T-helper 17 cell (primary cell): ENCODE measurements at regions not wholly inside any gene's neighbourhood (a gene's known extent, or its start where the extent isn't known, plus 50 kb on each side); places are given as distances from the start of the nearest gene placed in this dataset.
"Not testable (repeated sequence)": the region's sequence is repeated elsewhere in the genome, so short reads cannot be mapped to it uniquely, and the experiment has no call there.

ENCODE experiments used
- ATAC-seq: fragments of 150-1000 bp; cut with Tn5 transposase; 2 replicates; pipeline ENCODE4 v1.10.0; 2021; ENCODE audit warnings: mild to moderate bottlenecking, moderate library complexity
- DNase-seq, 3 donors: peaks; one replicate each; pipeline versions ENCODE4 v3.0.0 to v3.0.0-alpha.2; 2020 to 2021
- H3K9me3 ChIP-seq: one replicate; pipeline ENCODE4 v1.7.0; 2013; ENCODE audit warnings: low read length, mild to moderate bottlenecking; ENCODE audit not compliant: control insufficient read depth, poor library complexity, severe bottlenecking
- H3K27ac Mint-ChIP-seq: one replicate; pipeline ENCODE4 v1.8.0; 2022; ENCODE audit warnings: mild to moderate bottlenecking, moderate library complexity, mixed read lengths
- H3K27me3 Mint-ChIP-seq: one replicate; pipeline ENCODE4 v1.8.0; 2022; ENCODE audit warnings: mixed read lengths
- H3K36me3 Mint-ChIP-seq: one replicate; pipeline ENCODE4 v1.8.0; 2022; ENCODE audit warnings: low read depth, mixed read lengths
- H3K4me1 Mint-ChIP-seq: one replicate; pipeline ENCODE4 v1.8.0; 2022; ENCODE audit warnings: mild to moderate bottlenecking, mixed read lengths
- H3K4me3 Mint-ChIP-seq: one replicate; pipeline ENCODE4 v1.8.0; 2022; ENCODE audit warnings: mild to moderate bottlenecking, moderate library complexity, mixed read lengths

DNA sequence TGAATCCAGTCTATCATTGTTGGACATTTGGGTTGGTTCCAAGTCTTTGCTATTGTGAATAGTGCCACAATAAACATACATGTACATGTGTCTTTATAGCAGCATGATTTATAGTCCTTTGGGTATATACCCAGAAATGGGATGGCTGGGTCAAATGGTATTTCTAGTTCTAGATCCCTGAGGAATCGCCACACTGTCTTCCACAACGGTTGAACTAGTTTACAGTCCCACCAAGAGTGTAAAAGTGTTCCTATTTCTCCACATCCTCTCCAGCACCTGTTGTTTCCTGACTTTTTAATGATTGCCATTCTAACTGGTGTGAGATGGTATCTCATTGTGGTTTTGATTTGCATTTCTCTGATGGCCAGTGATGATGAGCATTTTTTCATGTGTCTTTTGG, 137.4 kb upstream of the DST start:
- not testable (repeated sequence) for ATAC-seq, DNase-seq, H3K27ac Mint-ChIP-seq, H3K9me3 ChIP-seq, H3K27me3 Mint-ChIP-seq, H3K4me3 Mint-ChIP-seq, H3K4me1 Mint-ChIP-seq, H3K36me3 Mint-ChIP-seq

DNA sequence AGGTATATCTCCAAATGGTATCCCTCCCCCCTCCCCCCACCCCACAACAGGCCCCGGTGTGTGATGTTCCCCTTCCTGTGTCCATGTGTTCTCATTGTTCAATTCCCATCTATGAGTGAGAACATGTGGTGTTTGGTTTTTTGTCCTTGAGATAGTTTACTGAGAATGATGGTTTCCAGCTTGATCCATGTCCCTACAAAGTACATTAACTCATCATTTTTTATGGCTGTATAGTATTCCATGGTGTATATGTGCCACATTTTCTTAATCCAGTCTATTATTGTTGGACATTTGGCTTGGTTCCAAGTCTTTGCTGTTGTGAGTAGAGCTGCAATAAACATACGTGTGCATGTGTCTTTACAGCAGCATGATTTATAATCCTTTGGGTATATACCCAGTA, 135.8 kb upstream of the DST start:
- not testable (repeated sequence) for H3K9me3 ChIP-seq, DNase-seq

DNA sequence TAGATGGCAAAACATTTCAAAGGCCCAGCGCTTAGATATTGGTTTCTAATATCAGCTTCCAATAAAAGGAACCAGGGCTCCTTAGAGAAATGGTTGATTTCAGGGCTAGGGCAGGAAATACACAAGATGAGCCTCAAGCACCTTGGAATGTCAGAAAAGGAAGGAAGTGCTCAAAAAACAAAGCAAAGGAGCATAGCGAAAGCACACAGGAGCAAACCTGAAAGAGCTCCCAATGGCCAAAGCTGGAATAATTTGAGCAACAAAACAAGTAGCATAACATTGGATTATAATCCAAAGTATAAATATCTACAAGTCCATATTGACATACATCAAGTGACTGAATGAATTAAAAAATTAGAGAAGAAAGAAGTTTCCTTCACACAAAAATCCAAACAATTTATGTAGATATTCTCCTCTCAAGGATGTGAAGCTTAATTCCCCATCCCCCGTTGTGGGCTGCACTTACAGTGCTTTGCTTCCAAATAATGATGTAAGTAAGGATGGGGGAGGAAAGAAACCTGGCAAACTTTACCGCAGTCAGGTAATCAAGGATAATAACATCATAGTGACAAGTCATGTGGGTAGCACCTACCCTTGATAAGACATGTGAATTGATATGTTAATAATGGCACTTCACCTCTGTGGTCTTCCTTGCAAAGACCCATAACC, 132.9 kb upstream of the DST start:
- H3K4me1 Mint-ChIP-seq: peaks cover 2% of the 10 kb centered on the region
- no peaks in the 10 kb centered on the region for H3K27me3 Mint-ChIP-seq
- no peak overlapping the region for H3K27ac Mint-ChIP-seq

More for the DNA sequence above, 135.8 kb upstream of the DST start:
- not testable (repeated sequence) for H3K36me3 Mint-ChIP-seq, H3K27ac Mint-ChIP-seq, H3K4me3 Mint-ChIP-seq, ATAC-seq, H3K27me3 Mint-ChIP-seq, H3K4me1 Mint-ChIP-seq

DNA sequence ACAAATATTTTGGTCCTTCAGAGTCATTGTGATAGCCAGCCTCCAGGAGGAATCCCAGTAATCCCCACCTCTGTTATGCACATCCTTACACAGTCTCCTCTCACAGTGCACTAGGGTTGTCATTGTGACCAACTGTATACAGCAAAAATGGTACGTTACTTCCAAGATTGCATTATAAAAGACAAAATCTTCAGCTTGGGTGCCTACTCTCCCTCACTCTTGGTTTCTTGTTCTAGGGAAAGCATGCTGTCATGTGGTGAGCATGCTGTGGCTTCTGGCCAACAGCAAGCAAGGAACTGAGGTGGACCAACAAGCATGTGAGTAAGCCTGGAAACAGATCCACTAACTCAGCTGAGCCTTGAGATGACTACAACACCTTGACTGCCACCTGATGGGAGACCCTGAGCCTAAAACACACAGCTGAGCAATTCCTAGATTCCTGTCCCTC, 130.1 kb upstream of the DST start:
- no peaks in the 10 kb centered on the region for H3K9me3 ChIP-seq
- Mint-ChIP-seq H3K4me3 (no peak overlapping the region), H3K27me3 (peaks cover 11% of the 10 kb centered on the region), H3K27ac (no peak overlapping the region), H3K36me3 (peaks cover under 1% of the 10 kb centered on the region), H3K4me1 (peaks cover 4% of the 10 kb centered on the region)
- no peak for DNase-seq
- ATAC-seq: no peak

More for the DNA sequence above, 132.9 kb upstream of the DST start:
- no peak for ATAC-seq
- no peak for DNase-seq
- Mint-ChIP-seq H3K4me3 (no peak overlapping the region), H3K36me3 (no peaks in the 10 kb centered on the region)
- H3K9me3 ChIP-seq: no peaks in the 10 kb centered on the region

DNA sequence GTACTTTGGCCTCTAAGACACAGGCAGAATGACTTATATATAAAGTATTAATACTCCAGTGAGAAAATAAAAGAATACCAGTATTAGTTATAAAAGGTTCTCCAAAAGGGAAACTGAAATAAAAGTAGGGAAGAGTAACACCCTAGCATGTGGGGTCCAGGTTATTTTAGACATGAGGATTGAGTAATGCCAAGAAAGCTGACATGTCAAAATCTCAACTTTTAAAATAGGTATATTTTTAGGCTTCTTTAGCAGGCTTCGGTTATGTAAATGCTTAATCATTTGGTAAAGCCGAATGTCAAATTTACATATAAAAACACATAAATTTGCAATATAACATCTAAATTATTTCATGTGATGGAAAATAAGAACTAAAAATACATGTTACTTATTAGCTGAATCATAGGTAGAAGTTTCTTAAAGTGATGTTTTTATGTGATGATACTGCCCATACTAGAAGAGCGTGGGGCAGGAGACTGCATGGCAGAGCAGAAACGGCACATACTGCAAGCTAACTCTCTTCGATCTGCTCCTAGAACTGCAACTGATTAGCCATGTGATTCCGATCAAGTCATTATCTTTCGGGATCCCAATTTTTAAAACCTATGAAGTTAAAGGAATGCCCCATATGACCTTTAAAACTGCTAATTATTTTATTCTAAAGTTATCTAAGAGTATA, 129.4 kb upstream of the DST start:
- no peak overlapping the region for H3K4me3 Mint-ChIP-seq
- H3K27ac Mint-ChIP-seq: no peak overlapping the region
- ATAC-seq (no peak), DNase-seq (no peak)
- H3K4me1 Mint-ChIP-seq: peaks cover 6% of the 10 kb centered on the region
- no peaks in the 10 kb centered on the region for H3K9me3 ChIP-seq
- peaks cover 3% of the 10 kb centered on the region for H3K36me3 Mint-ChIP-seq
- H3K27me3 Mint-ChIP-seq: peaks cover 14% of the 10 kb centered on the region

DNA sequence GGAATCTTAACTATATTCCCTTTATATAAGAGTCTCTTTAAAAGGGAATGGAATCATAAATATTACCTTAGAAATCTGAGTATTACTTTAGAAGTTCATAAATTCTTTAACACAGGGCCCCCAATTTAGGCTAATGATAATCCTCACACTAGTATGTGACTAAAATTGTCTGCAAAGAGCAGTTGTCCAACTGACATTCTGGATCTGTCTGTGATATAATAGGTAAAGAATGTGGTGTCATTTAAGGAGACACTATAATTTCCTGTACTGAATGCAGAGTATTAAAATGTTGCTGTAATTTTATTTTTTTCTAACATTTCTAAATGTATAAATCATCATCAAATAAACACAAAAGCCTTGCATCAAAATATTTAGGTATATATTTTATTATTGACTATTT, 128.5 kb upstream of the DST start:
- H3K9me3 ChIP-seq: no peaks in the 10 kb centered on the region
- DNase-seq (no peak), ATAC-seq (no peak)
- Mint-ChIP-seq H3K27ac (no peak overlapping the region), H3K4me1 (peaks cover 6% of the 10 kb centered on the region), H3K27me3 (peaks cover 14% of the 10 kb centered on the region), H3K4me3 (no peak overlapping the region), H3K36me3 (peaks cover 3% of the 10 kb centered on the region)

DNA sequence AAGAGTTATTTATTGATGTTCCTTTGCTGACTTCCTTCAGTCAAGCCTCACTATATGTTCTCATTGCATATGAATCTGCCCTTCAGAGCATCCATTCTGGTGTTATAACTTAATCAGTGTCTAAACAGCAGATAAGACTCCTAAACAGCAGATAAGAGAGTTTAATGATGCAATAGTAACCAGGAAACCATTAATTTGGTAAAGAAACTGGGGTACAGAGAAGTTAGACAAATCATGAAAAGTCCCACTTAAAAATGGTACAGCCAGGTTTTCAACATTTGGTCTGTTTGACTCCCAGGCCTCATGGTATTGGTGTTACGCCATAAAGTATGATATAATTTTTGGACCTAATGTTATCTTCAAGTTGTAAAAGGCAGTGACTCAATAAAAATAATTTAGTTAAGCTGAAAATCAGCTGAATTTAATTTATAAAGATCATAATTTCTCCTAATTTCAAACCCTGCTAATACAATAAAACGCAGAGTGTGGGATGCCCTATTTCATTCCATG, 127.4 kb upstream of the DST start:
- Mint-ChIP-seq H3K27ac (no peak overlapping the region), H3K27me3 (peaks cover 14% of the 10 kb centered on the region), H3K4me3 (no peak overlapping the region), H3K36me3 (peaks cover 3% of the 10 kb centered on the region), H3K4me1 (peaks cover 4% of the 10 kb centered on the region)
- DNase-seq (no peak), ATAC-seq (no peak)
- no peaks in the 10 kb centered on the region for H3K9me3 ChIP-seq

DNA sequence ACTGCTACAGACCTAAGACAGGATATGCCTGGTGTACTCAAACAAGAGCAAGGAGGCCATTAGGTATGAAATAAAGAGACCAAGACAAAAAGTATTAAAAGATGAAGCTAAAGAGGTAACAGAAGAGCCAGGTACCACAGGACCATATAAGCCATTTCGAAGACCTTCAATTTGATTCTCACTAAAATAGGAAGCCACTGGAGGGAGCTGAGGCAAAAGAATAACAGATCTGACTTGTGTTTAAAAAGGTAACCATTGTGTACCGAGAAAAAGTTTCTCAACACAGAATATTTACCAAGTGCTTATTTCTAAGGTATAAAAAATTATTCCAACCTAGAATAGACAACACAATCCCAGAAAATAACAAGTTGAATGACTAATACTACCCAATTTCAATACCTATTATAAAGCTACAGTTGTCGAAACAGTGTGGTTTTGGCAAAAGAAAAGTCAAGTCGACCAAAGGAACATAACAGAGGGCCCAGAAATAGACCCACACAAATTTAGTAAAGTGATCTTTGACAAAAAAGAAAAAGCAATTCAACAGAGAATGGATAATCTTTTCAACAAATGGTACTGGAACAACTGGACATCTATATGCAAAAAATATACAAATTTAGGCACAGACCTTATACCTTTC, 125.3 kb upstream of the DST start:
- no peak for DNase-seq
- Mint-ChIP-seq H3K27ac (no peak overlapping the region), H3K36me3 (peaks cover 3% of the 10 kb centered on the region), H3K4me3 (no peak overlapping the region), H3K27me3 (peaks cover 14% of the 10 kb centered on the region), H3K4me1 (peaks cover 9% of the 10 kb centered on the region)
- no peak for ATAC-seq
- H3K9me3 ChIP-seq: no peaks in the 10 kb centered on the region

DNA sequence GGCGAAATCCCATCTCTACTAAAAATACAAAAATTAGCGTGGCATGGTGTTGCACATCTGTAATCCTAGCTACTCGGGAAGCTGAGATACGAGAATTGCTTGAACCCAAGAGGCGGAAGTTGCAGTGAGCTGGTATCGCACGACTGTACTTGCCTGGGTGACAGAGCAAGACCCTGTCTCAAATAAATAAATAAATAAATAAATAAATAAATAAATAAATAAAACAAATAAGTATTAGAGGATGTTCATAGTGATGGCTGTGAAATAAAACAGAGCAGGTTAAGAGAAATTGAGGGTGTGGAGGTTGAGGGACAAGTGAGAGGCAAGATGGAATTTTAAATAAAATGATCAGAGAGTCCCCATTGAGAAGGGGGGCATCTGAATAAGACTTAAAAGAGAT, 124.7 kb upstream of the DST start:
- peaks cover 9% of the 10 kb centered on the region for H3K4me1 Mint-ChIP-seq
- H3K36me3 Mint-ChIP-seq: peaks cover 3% of the 10 kb centered on the region
- H3K27ac Mint-ChIP-seq: no peak overlapping the region
- H3K9me3 ChIP-seq: no peaks in the 10 kb centered on the region
- DNase-seq (no peak), ATAC-seq (no peak)
- peaks cover 14% of the 10 kb centered on the region for H3K27me3 Mint-ChIP-seq
- H3K4me3 Mint-ChIP-seq: no peak overlapping the region

DNA sequence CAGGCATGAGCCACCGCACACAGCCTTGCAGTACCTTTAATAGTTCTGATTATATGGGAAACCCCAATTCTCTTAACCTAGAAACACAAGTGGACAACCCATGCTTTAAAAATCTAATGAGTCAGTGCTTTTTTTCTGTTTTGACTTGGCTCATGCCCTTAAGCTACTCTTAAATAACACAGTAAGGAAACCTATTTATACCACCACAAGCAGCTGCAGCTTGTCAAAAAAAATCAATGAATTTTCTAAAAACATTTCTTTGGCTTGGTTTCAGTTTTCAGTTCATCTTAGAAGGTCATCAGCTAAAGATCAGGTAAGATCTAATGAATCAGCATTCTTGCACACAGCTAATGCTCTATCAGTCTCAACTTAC, 124.1 kb upstream of the DST start:
- DNase-seq (no peak), ATAC-seq (no peak)
- Mint-ChIP-seq H3K4me3 (no peak overlapping the region), H3K27me3 (peaks cover 14% of the 10 kb centered on the region), H3K27ac (no peak overlapping the region), H3K4me1 (peaks cover 9% of the 10 kb centered on the region), H3K36me3 (peaks cover 3% of the 10 kb centered on the region)
- H3K9me3 ChIP-seq: no peaks in the 10 kb centered on the region

DNA sequence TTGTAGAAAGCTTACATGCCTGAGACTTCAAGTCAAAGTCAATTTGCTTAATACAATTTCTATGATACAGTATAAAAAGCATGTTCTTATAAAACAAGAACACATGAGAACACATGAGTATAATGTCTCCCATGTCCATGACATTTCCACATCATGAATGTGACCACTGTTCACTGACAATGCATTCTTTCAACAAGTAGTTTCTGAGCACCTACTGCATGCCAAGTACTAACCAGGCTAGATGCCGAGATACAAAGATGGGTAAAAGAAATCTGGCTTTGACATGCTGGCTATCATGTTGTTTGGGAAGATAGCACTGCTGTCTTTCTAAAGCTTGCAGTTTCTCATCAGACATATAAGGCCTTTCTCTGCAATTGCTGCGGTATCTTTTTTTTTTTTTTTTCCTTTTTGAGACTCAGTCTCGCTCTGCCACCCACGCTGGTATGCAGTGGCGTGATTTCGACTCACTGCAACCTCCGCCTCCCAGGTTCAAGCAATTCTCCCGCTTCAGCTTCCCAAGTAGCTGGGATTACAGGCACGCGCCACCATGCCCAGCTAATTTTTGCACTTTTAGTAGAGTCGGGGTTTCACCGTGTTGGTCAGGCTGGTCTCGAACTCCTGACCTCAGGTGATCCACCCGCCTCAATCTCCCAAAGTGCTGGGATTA, 123.6 kb upstream of the DST start:
- H3K27ac Mint-ChIP-seq: no peak overlapping the region
- H3K27me3 Mint-ChIP-seq: peaks cover 14% of the 10 kb centered on the region
- DNase-seq (no peak), ATAC-seq (no peak)
- H3K9me3 ChIP-seq: no peaks in the 10 kb centered on the region
- H3K4me3 Mint-ChIP-seq: no peak overlapping the region
- peaks cover 9% of the 10 kb centered on the region for H3K4me1 Mint-ChIP-seq
- H3K36me3 Mint-ChIP-seq: peaks cover 3% of the 10 kb centered on the region

DNA sequence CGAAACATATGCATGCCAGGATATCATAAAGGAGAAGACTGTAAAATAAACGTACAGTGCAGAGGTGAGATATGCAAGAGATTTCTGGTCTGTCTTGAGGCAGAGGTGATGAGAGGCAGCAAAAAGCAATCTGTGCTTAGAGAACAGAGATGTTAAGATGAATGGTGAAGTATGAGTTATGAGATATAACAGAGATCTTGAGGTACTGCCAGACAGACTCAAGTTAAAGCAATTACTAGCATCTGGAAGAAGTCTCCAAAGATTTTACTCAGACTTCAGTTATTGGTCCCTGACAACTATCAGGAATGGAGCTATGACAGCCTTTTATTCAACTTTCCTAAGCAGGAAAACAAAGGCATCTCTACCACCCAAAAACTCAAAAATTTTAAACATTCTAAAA, 122.8 kb upstream of the DST start:
- Mint-ChIP-seq H3K4me3 (no peak overlapping the region), H3K27ac (no peak overlapping the region)

DNA sequence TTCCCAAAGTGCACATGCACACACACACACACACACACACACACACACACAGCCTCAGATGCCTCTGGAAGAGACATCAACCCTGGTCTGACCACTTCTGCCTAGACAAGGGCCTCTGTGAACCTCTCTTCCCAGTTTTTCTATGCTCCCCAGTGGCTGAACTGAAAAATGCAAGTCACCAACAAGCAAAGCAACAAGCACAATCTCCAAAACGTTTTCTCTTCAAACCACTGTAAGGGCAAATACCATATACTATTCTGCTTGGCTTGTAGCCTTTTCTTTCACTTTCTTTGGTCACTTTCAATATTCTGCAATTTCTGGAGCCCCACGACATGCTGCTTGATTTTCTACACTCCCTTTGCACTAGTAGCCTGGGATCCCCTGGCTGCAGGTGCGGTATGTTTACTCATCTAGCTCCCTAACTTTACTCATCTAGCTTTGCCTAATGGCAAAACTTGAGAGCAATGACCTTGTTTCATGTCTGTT, 121.4 kb upstream of the DST start:
- Mint-ChIP-seq H3K4me1 (peaks cover 9% of the 10 kb centered on the region), H3K27me3 (peaks cover 7% of the 10 kb centered on the region), H3K27ac (no peak overlapping the region), H3K4me3 (no peak overlapping the region), H3K36me3 (peaks cover 3% of the 10 kb centered on the region)
- H3K9me3 ChIP-seq: no peaks in the 10 kb centered on the region
- ATAC-seq (no peak), DNase-seq (no peak)

More for the DNA sequence above, 122.8 kb upstream of the DST start:
- H3K36me3 Mint-ChIP-seq: peaks cover 3% of the 10 kb centered on the region
- no peak for DNase-seq
- ATAC-seq: no peak
- H3K4me1 Mint-ChIP-seq: peaks cover 9% of the 10 kb centered on the region
- no peaks in the 10 kb centered on the region for H3K9me3 ChIP-seq
- H3K27me3 Mint-ChIP-seq: peaks cover 14% of the 10 kb centered on the region
